GM12891 (cell line): ENCODE measurements at regions not wholly inside any gene's neighbourhood (a gene's known extent, or its start where the extent isn't known, plus 50 kb on each side); places are given as distances from the start of the nearest gene placed in this dataset.

Experiments
- DNase-seq: peaks from one replicate; pipeline ENCODE4 v3.0.0; 2011; ENCODE audit warnings: low spot score; ENCODE audit not compliant: insufficient read length
- FAIRE-seq: peaks from 2 replicates; lab custom pipeline; 2011; peaks lifted over from hg19 to GRCh38; lab: Jason Lieb, UNC
- PAX5 ChIP-seq: IDR thresholded peaks from 2 replicates; pipeline ENCODE4 v1.6.1; 2011; ENCODE audit warnings: low read length, moderate library complexity, mild to moderate bottlenecking; ENCODE audit not compliant: insufficient read depth, severe bottlenecking
- POLR2A ChIP-seq: IDR thresholded peaks from 2 replicates; pipeline ENCODE4 v1.6.1; 2011; ENCODE audit warnings: low read depth, low read length, control low read depth
- POLR2AphosphoS5 ChIP-seq: IDR thresholded peaks from 2 replicates; pipeline ENCODE4 v1.6.1; 2011; ENCODE audit warnings: low read depth, low read length, control low read depth
- POU2F2 ChIP-seq: IDR thresholded peaks from 2 replicates; pipeline ENCODE4 v1.6.1; 2011; ENCODE audit warnings: low read depth, mild to moderate bottlenecking, control low read depth, low read length, moderate library complexity
- SPI1 ChIP-seq: IDR thresholded peaks from 2 replicates; pipeline ENCODE4 v1.6.1; 2011; ENCODE audit warnings: low read depth, low read length, control low read depth
- TAF1 ChIP-seq: IDR thresholded peaks from 2 replicates; pipeline ENCODE4 v1.6.1; 2011; ENCODE audit warnings: low read depth, low read length, control low read depth

GRCh38 chr3:110743202-110743601 lies 328.4 kb upstream of the NECTIN3 start:
- no peak for FAIRE-seq
- TF ChIP-seq POLR2A, result no peak
- TF ChIP-seq POLR2AphosphoS5, result no peak
- TF ChIP-seq SPI1, result no peak
- no peak for TF ChIP-seq TAF1
- DNase-seq, result no peak

GRCh38 chr3:110743984-110744383 lies 327.6 kb upstream of the NECTIN3 start:
- TF ChIP-seq PAX5 (no peak), POLR2AphosphoS5 (no peak), POLR2A (no peak), TAF1 (no peak), SPI1 (no peak), POU2F2 (no peak)
- FAIRE-seq (no peak), DNase-seq (no peak)

- no peak for TF ChIP-seq SPI1
- TF ChIP-seq POLR2AphosphoS5, result no peak
- no peak for TF ChIP-seq POLR2A
- TF ChIP-seq PAX5, result no peak
- TF ChIP-seq POU2F2, result no peak
- TF ChIP-seq TAF1, result no peak
- FAIRE-seq, result no peak
- DNase-seq, result no peak
Observed at GRCh38 chr3:110744723-110745122, 326.9 kb upstream of the NECTIN3 start.

DNA sequence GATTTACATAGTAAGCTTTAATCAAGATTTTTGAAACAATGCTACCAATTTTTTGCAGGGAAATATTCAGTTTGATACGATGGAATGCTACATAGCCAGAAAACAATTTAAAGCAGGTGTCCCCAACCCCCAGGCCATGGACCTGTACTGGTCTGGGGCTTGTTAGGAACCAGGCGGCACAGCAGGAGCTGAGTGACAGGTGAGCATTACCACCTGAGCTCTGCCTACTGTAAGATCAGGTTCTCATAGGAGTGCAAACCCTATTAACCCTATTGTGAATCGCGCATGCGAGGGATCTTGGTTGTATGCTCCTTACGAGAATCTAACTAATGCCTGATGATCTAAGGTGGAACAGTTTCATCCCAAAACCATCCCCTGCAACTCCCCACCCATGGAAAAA lies 322.6 kb upstream of the NECTIN3 start:
- no peak for DNase-seq
- FAIRE-seq, result no peak
- TF ChIP-seq PAX5, result no peak
- TF ChIP-seq POLR2AphosphoS5, result no peak
- no peak for TF ChIP-seq POLR2A
- TF ChIP-seq SPI1, result no peak
- TF ChIP-seq POU2F2, result no peak
- TF ChIP-seq TAF1, result no peak

DNA sequence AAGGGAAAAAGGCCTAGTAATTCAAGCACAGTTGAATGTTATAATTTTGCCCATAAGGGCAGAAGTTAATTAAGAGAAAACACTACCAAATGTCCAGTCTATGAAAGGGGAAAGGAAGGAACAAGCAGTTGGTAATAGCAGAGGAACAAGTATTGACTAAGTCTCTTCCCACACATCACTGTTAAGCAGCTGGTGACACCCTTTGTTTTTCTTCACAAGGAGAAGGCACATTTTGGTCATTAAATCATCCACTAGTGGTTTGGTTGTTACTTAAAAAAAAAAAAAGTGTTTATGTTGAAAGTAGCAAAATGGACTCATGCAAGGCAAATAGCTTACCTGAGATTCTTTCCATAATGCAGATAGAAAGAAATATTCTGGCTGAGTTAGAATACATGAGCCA lies 321.4 kb upstream of the NECTIN3 start:
- no peak for TF ChIP-seq PAX5
- TF ChIP-seq SPI1, result no peak
- TF ChIP-seq TAF1, result no peak
- TF ChIP-seq POLR2A, result no peak
- TF ChIP-seq POLR2AphosphoS5, result no peak
- TF ChIP-seq POU2F2, result no peak
- FAIRE-seq (no peak), DNase-seq (no peak)

GRCh38 chr3:110752307-110752706 lies 319.3 kb upstream of the NECTIN3 start:
- FAIRE-seq (no peak), DNase-seq (no peak)
- no peak for TF ChIP-seq POU2F2
- no peak for TF ChIP-seq POLR2A
- TF ChIP-seq POLR2AphosphoS5, result no peak
- TF ChIP-seq PAX5, result no peak
- no peak for TF ChIP-seq SPI1
- TF ChIP-seq TAF1, result no peak

- DNase-seq (no peak), FAIRE-seq (no peak)
- no peak for TF ChIP-seq POLR2A
- TF ChIP-seq SPI1, result no peak
Observed at GRCh38 chr3:110753516-110753915, 318.1 kb upstream of the NECTIN3 start.

- FAIRE-seq, result no peak
- no peak for DNase-seq
- TF ChIP-seq PAX5 (no peak), POLR2A (no peak), POLR2AphosphoS5 (no peak), POU2F2 (no peak), TAF1 (no peak), SPI1 (no peak)
Observed at GRCh38 chr3:110754212-110754916, 317.3 kb upstream of the NECTIN3 start.

DNA sequence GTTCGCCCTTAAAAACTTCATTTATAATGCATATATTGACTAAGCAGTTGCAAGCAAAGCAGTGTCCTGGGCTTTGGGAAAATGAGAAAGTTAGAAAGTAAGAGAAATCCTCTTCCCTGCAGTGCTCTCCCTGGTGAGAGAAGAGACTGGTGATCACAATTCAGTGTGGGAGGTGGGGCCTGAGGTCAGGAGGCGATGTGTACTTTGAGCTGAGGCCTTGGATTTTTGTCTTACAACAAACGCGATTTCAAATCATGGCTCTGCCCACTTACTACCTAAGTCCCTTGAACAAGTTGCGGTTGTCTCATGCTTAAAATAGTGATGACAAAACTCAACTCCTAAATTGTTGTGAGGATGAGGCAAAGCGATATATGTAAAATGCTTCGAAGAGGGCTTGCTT lies 316.3 kb upstream of the NECTIN3 start:
- no peak for DNase-seq
- TF ChIP-seq POLR2AphosphoS5, result no peak
- no peak for TF ChIP-seq POLR2A
- no peak for TF ChIP-seq PAX5
- TF ChIP-seq SPI1, result no peak
- no peak for TF ChIP-seq POU2F2
- TF ChIP-seq TAF1, result no peak
- FAIRE-seq, result no peak

GRCh38 chr3:110756705-110757104 lies 314.9 kb upstream of the NECTIN3 start:
- DNase-seq, result no peak
- no peak for FAIRE-seq
- no peak for TF ChIP-seq POLR2A
- no peak for TF ChIP-seq SPI1
- no peak for TF ChIP-seq TAF1
- TF ChIP-seq PAX5, result no peak
- TF ChIP-seq POU2F2, result no peak

DNA sequence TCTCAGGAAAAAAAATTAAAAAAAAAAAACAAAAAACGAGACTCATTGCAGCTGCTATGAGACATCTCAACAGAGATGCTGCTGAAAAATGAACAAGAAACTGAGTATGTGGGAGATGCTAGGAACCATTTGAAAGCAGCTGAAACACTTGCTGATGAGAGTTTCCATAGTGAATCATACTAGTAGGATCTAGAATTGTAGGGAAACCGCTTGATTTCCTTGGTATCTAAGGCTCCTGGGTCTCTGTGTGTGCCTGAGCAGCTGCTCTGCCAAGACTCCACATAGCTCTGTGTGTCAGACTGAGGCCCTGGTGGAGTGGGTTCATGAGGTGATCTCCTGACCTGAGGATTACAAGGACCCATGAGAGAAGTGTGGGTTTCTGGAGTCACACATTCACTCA lies 313.4 kb upstream of the NECTIN3 start:
- FAIRE-seq (no peak), DNase-seq (no peak)
- TF ChIP-seq SPI1 (no peak), POLR2AphosphoS5 (no peak), PAX5 (no peak), POLR2A (no peak), TAF1 (no peak), POU2F2 (no peak)
